ENCODE measurements at regions not wholly inside any gene's neighbourhood (a gene's known extent, or its start where the extent isn't known, plus 50 kb on each side); places are given as distances from the start of the nearest gene placed in this dataset.

DNA sequence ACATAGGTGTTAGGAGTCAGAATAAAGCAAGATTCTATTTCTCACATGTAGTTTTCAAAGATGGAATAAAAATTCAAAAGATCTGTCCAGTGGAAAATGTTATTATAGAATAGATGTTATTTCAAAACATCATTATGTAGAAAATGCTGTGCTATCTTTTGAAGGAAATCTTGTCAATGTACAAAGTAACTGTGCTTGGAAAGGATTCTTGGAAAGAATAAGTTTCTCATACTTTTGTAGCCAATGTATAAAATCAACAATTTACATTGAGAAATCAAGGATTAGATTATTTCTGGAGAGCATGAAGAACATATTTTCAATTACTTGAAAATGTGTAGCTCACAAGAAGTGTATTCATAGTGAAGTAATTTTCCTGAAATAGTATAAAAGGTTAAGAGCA lies 532.5 kb upstream of the MGAT4C start:
- DNase-seq (ENCODE audit: low read depth in 2 of 2): no peak

- DNase-seq (ENCODE audit: low read depth in 2 of 2): no peak
Observed at GRCh38 chr12:86787419-86787818, 531.2 kb upstream of the MGAT4C start.

GRCh38 chr12:86777325-86777724 lies 521.1 kb upstream of the MGAT4C start:
- DNase-seq (ENCODE audit: low read depth in 2 of 2): no peak

GRCh38 chr12:86774841-86775388 lies 518.7 kb upstream of the MGAT4C start:
- no peak for DNase-seq (ENCODE audit: low read depth in 2 of 2)

DNA sequence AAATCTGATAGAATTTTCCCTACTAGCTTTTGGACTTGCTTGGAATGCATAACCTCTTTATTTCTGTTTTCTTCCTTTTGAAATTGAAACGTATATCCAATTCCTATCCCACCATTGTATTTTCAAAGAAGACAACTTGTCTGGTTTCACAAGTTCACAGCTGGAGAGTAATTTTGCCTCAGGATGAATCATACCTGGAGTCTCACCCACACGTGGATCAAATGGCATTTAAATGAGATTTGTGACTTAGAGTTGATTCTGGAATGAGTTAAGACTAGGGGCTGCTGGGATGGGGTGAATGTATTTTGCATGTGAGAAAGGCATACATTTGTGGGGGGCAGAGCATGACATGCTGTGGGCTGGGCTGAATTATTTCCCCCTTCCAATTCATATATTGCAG lies 516.5 kb upstream of the MGAT4C start:
- no peak for DNase-seq (ENCODE audit: low read depth in 2 of 2)

DNA sequence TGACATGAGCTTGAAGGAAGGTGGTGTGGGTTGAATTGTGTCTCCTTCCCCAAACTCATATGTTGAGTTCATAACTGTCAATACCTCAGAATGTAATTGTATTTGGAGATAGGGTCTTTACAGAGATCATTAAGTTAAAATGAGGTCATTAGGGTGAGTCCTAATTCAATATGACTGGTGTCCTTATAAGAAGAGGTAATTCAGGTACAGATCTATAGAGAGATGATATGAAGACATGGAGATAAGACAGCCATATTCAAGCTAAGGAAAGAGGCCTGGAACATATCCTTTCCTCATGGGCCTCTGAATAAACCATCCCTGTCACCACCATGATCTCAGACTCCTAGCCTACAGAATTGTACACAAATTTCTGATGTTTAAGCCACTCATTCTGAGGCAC lies 514.7 kb upstream of the MGAT4C start:
- no peak for DNase-seq (ENCODE audit: low read depth in 2 of 2)

- DNase-seq (ENCODE audit: low read depth in 2 of 2): no peak
Observed at GRCh38 chr12:86748894-86749293, 492.7 kb upstream of the MGAT4C start.

- no peak for DNase-seq (ENCODE audit: low read depth in 2 of 2)
Observed at GRCh38 chr12:86744547-86745212, 488.5 kb upstream of the MGAT4C start.

DNA sequence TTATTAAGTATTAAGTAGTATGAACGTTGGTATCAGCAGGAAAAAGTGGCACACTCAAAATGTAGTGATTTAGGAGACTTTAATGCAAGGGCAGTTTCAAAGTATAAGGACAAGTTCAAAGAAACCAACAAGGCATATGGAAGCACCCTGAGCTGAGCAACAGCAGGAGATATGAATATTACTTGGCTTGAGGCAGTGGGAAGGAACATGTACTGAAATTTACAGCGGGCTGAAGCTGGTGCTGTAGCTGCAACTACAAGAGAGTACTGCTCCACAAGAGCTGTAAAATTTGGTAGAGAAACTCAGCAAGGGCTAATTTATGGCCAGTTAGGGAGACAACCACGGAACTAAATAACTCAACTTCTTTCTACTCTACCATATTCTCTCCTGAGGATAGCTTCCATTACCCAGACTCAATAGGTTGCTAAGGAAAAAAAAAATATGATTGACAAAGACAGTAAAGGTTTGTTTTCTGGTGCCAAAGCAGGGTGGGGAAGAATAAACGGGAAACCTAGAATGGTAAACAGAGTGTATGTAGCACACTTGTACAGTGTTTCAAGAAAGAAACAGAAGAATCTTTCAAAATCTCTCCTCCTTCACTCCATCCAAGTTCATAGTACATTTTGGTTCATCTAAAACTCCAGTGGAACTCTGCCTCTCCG lies 487.8 kb upstream of the MGAT4C start:
- no peak for DNase-seq (ENCODE audit: low read depth in 2 of 2)

DNA sequence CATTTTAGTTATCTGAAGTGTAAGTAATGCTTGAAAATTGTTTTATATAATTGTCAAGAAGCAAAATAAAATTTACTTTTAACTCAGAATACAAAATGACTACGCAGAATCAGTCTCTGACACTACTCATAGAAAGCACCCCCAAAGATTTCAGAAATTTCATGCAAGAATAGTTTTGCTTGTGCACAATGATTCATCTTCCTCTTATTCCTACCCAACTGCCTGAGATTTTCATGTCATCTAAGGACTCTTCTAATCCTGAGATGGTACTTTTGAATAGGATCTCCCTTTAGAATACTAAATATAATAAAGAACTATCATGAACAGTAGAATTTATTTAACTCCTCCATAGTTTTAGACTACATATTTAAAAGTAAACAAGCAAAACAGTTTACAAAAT lies 485.3 kb upstream of the MGAT4C start:
- DNase-seq (ENCODE audit: low read depth in 2 of 2): no peak

DNA sequence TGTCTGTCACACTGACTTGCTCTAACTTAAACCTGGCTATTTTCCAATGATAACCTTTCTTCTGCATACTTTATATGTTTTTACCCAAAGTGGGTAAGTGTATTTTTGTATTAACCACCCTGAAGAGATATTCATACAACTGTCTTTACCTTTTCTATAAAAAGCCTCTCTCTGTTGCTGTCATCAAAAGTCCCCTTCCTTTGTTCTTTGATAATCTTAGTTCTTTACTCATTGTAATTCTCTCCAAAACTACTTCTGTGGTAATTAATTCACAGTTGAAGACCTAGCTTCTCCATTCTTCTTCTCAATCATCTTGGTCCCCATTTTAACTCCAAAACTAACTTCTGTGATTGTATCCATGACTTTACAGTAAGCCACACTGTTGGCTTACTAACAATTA lies 479.7 kb upstream of the MGAT4C start:
- no peak for DNase-seq (ENCODE audit: low read depth in 2 of 2)

- no peak for DNase-seq (ENCODE audit: low read depth in 2 of 2)
Observed at GRCh38 chr12:86735072-86735471, 478.9 kb upstream of the MGAT4C start.

DNA sequence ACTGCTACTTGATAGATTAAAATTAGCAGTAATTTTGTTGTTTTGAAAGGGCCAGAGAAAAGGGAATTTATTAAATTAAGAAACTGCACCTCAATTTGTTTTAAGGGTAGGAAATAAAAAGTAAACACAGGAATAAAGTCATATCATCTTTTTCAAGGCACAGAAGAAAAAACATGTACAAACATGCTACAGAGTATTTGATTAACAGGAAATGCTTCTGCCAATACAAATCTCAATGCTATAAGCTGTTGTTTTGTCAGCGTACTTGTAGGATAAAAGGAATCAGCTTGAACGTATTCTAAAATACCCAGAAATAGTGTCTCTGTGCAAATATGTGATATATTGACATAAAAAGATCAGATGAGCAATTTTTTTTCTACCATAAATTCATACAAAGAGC lies 474.0 kb upstream of the MGAT4C start:
- no peak for DNase-seq (ENCODE audit: low read depth in 2 of 2)

GRCh38 chr12:86729739-86730138 lies 473.5 kb upstream of the MGAT4C start:
- peak in 1 of 2 donors; percentile 10 for DNase-seq (ENCODE audit: low read depth in 2 of 2)

- DNase-seq (ENCODE audit: low read depth in 2 of 2): peak in 1 of 2 donors; percentile 82
Observed at GRCh38 chr12:86727160-86727559, 471.0 kb upstream of the MGAT4C start.

DNA sequence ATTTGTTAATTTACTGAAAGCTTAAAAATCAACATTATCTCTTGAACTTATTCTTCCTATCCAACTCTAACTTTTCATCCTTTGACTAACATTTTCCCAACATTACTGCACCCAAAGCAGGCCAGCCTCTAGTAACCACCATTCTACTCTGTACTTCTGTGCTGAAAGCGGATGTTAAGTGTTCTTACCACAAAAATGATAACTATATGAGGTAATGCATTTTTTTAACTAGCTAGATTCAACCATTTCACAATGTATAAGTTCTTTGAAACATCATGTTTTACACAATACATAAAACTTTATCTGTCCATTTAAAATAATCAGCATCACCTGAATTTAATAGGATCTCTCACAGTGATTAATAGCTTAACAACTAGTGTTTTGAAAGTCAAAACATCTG lies 468.5 kb upstream of the MGAT4C start:
- no peak for DNase-seq (ENCODE audit: low read depth in 2 of 2)

- DNase-seq (ENCODE audit: low read depth in 2 of 2): no peak
Observed at GRCh38 chr12:86723326-86723725, 467.1 kb upstream of the MGAT4C start.

- peak in 1 of 2 donors; percentile 16 for DNase-seq (ENCODE audit: low read depth in 2 of 2)
Observed at GRCh38 chr12:86721713-86722397, 465.7 kb upstream of the MGAT4C start.

DNA sequence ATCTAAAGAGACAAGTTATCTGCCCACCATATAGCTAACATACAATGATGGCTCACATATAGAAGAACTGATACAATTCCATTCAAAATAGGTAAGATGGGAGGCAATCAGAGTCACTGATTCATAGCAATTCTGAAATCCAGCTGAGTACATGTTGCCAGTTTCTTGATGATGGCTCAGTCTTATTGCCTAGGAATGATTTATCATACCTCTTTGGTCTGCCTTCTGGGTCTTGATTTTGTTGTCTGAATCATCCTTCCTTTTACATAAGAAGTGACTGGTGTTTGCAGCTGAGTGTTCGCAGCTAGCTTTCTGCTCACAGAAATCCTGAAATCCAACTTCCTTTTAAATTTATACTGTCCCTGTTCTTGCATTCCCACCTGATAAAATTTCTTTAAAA lies 463.2 kb upstream of the MGAT4C start:
- peak in 1 of 2 donors; percentile 69 for DNase-seq (ENCODE audit: low read depth in 2 of 2)

- no peak for DNase-seq (ENCODE audit: low read depth in 2 of 2)
Observed at GRCh38 chr12:86713121-86713520, 456.9 kb upstream of the MGAT4C start.

DNA sequence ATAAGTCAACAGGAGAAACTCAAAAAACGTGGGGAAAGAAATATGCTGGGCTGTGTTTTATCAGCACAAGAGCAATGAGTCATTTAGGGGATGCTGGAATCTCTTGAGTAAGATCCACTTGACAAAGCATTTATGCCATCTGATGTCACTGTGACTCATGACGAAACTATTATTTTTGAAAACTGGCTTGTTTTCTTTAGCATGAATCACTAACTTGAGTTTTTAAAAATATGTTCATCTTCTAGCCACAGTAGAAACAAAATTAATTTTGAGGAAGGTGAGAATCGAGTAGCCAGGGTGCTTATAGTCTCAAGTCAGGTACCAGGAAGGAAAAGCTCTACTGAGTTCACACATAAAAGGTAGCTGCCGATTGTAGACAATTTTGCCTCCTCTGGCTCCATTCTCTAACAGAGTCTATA lies 456.2 kb upstream of the MGAT4C start:
- DNase-seq (ENCODE audit: low read depth in 2 of 2): peak; percentile 78 to 98

DNA sequence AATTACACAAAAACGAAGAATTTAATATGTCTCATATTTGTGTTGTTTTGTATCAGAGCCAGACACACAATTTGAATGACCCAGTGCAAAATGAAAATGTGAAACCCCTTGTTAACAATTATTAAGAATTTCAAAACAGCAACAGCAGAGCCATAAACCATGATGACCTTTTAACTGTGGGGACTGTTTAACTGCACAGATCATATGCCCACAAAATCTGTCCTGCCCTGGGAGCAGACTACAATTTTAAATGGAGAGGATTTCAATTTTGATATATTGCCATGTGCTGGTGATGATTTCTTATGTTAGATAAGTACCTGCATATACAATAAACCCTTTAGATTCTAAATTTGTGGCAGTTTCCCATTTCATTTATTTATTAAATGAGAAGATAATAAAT lies 455.5 kb upstream of the MGAT4C start:
- DNase-seq (ENCODE audit: low read depth in 2 of 2): no peak

- DNase-seq (ENCODE audit: low read depth in 2 of 2): no peak
Observed at GRCh38 chr12:86710109-86710508, 453.9 kb upstream of the MGAT4C start.
